GM19328 (cell line): ENCODE measurements at regions not wholly inside any gene's neighbourhood (a gene's known extent, or its start where the extent isn't known, plus 50 kb on each side); places are given as distances from the start of the nearest gene placed in this dataset.

Experiments
- ATAC-seq: cut with Tn5 transposase; IDR thresholded peaks from one replicate; pipeline ENCODE4 v1.9.1; 2021; ENCODE audit warnings: mild to moderate bottlenecking, moderate library complexity; ENCODE audit not compliant: unreplicated experiment

DNA sequence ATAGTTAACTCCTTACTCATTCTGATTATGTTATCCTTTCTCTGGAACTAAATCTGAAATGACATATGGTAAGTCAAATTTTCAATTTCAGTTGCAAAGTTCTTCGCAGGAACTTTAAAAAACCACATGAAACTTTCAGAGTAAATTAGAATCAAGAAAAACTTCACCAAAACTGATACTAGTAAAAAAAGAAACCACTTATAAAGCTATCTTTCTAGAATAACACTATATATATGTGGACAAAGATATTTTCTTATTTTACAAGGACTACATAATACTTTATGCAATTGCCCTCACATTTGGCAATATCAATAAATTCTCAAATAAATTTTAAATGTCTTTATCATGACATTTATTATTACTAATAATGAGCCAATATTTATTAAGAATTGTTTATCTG is 1847.1 kb upstream of the NUDT12 start:
- ATAC-seq = no peak

- no peak for ATAC-seq
Observed at GRCh38 chr5:105407200-105407599, 1844.6 kb upstream of the NUDT12 start.

DNA sequence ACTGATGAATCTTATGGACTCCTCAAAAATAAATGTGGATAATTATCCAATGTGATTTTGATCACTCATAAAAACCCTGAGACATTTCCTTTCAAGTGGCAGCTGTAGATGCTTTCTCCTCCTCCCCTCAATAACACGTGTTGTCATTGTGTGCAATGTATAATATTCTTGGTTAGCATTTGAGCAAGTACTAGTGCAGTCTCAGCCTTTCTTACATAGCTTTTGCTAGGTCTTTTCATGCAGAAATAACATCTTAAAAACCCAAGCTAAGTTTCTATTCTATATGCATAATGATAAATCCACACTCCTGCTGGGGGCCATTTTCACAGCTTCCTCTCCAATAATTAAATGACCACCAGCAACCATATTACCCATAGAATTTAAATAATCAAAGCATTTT is 1835.2 kb upstream of the NUDT12 start:
- ATAC-seq = no peak

- ATAC-seq = no peak
Observed at GRCh38 chr5:105392710-105393149, 1830.1 kb upstream of the NUDT12 start.

DNA sequence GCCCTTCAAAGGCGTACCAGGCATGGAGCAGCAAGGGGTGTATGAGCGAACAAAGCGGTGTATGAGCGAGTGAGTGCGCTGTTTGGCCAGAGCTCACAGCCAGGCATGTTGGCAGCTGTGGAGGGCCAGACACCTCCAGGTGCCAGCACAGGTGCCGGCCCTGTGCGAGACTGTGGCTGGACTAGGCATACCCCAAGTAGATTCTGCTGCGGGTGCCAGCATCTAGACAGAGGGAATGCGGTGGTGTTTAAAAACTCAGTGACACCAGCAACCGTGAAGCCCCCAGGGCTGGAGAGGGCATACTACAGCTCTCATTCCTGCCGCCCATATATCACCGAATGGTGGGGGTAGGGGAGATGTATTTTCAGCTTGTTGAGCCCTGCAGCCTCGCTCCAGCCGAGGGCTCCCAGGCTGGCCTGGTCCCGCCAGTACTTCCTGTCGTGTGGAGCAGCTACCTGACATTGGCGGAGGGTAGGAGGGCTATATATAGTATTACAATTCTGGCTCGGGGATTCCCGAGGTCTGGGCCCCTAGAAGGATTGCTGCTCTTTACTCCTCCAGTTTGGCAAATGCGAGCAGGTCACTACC is 1829.6 kb upstream of the NUDT12 start:
- no peak for ATAC-seq

GRCh38 chr5:105380126-105380525 is 1817.5 kb upstream of the NUDT12 start:
- no peak for ATAC-seq

DNA sequence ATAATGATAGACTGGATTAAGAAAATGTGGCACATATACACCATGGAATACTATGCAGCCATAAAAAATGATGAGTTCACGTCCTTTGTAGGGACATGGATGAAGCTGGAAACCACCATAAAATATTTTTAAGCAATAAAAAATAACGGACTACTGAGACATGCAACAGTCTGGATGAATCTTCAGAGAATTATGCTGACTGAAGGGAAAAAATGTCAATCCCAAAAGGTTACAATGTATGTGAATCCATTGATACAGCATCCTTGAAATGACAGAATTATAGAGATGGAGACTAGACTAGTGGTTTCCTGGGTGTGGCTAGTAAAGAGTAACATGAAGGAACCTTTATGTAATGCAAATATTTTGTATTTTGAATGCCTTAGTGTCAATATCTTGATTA is 1808.6 kb upstream of the NUDT12 start:
- ATAC-seq = no peak

DNA sequence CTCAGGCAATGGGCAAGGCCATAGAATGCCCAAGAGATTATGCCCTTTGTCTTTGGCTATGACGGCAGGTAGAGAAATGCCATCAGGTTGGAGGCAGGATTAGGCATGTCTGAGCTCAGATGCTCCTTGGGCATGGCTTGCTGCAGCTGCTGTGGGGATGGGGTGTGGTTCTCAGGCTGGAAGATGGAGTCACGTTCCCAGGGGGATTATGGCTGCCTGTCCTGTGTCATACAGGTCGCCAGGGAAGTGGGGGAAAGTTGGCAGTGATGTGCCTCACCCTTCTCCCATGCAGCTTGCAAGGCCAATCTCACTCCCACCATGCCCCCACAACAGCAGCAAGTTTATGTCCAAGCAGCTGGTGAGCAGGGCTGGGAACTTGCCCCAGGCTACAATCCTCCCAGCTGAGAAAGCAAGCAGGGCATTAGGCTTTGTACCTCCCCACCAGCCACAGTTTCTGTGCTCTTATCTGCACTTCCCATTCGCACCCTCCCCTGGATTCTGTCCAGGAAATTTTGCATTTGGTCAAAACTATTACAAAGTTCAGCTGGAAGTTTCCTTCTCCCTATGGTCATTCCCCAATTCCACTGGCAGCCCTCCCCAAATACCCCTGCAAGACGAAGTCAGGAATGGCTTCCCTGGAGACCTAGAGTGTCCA is 1788.0 kb upstream of the NUDT12 start:
- no peak for ATAC-seq

GRCh38 chr5:105331558-105331957 is 1769.0 kb upstream of the NUDT12 start:
- no peak for ATAC-seq

DNA sequence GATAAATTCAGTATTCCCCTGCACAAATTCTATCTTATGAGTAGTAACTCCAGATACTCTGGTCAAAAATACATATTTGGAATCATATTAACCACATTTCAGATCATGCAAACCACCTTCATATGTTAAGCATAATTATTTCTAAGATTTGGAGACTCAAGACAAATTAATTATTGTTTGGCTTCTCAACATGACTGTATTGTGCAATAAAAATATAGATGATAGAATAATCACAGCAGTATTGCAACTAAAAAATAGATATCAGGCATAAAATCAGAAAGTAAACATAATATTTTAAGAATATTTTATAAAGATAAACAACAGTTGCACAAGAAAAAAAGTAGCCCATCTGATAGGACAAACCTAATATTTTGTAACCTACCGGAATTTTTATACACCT is 1767.6 kb upstream of the NUDT12 start:
- no peak for ATAC-seq

DNA sequence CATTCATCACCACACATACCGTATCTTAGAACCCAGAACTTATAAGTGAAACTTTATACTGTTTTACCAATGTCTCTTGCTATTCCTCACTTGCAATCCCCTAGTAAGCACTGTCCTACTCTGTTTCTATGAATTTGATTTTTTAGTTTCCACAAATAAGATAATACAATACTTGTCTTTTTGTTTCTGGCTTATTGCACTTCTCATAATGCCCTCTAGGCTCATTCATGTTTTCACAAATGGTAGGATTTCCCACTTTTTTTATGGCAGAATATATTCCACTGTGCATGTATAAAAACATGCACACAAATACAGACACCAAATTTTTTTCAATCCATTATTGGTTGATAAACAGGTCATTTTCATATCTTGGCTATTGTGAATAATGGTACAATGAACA is 1742.3 kb upstream of the NUDT12 start:
- ATAC-seq = no peak

DNA sequence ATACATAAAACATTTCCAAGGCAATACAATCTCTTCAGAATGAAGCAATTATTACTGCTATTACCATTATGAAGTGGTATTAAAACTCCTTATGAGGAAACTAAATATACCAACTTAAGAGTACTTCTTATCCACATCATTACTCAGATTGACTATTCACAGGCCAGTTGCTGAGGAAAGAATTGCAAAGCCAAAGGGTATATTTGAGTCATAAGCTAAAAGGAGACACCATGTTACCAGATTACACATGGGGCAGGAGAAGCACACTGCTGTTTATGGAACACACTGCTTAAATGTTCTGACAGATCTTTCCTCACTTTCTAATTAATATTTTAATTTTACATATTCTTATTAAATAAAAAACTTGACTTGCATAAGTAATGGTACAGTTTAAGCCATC is 1726.4 kb upstream of the NUDT12 start:
- ATAC-seq = no peak

- no peak for ATAC-seq
Observed at GRCh38 chr5:105283134-105283533, 1720.5 kb upstream of the NUDT12 start.

- ATAC-seq = no peak
Observed at GRCh38 chr5:105274079-105274478, 1711.5 kb upstream of the NUDT12 start.

DNA sequence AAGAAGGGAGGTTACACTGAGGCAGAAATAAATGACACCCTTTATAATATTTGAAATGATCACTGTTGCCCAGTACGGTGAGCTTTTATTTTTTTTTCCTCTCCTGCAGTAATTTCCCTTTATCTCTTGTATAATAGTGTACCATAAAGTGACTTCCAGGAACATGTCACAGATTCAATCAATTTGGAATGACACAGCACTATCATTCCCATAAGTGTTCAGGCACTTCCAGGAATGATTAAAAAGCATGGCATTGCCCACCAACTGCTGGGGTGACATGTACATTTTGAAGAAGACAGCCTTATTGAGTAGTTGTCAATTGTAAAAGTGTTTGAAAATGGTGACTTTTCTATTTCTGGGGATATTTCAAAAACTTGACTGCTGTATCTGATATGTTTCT is 1700.9 kb upstream of the NUDT12 start:
- ATAC-seq = no peak

DNA sequence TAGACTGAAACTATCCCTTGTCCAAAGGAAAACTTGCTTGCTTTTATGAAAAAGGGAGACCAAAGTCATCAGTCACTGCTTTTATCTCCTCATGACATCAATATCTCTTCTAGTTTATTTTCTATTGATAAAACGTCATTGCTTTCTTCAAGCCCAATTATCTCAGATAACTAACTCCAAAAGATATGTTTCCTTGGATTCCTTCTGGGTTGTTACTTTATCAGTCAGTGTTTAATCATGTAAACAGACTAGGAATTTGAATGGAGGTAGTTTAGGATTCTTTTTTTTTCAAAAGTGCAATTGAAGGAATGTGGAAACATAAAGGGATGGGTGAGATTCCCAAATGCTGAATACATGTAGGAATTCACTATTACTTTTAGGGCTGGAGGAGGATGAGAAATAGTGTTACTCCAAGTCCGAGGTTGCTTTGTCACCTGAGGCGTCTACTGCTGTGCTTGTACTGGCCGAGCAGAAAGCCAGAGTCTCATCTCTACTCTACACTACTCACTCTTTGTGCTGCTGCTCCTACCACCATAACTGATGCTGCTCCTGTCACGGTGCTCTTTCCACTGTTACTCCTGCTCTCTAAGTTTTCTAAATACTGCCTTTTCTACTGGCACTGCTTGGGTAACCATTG is 1697.1 kb upstream of the NUDT12 start:
- no peak for ATAC-seq

- ATAC-seq = no peak
Observed at GRCh38 chr5:105238561-105238960, 1676.0 kb upstream of the NUDT12 start.

DNA sequence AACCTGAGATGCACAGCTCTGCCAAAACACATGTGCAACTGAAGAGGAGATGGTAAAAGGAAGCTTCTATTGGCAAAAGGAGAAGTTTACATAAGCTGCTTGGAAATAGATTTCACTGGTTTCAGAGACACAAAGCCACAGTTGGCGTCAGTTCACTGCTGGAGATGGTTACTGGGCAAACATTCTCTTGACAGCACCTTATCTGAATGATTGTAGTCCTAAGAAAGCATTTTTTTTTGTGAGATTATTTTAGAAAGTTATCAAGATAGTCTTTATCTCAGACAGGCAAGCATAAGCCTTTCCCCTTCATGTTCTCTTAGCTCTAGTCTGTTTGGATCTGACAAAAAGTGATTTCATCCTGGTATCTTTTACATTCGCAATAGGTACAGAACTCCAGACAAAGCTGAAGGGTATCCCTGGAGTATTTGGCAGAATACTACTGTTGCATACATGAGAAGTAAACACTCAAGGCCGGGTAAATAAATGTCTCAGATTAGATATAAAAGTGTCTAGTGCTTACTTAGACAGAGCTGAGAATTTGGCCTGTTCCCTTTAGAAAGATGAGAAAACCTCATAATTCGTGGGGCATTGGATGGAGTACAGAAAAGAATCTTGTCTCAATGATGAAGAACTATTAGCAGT is 1668.0 kb upstream of the NUDT12 start:
- no peak for ATAC-seq

GRCh38 chr5:105218018-105218417 is 1655.4 kb upstream of the NUDT12 start:
- ATAC-seq = no peak

- ATAC-seq = no peak
Observed at GRCh38 chr5:105213078-105213477, 1650.5 kb upstream of the NUDT12 start.

- ATAC-seq = no peak
Observed at GRCh38 chr5:105207066-105207465, 1644.5 kb upstream of the NUDT12 start.

- ATAC-seq = no peak
Observed at GRCh38 chr5:105197531-105197930, 1634.9 kb upstream of the NUDT12 start.
